ENCODE measurements at regions not wholly inside any gene's neighbourhood (a gene's known extent, or its start where the extent isn't known, plus 50 kb on each side); places are given as distances from the start of the nearest gene placed in this dataset.

GRCh38 chr16:86726340-86726739 is 148.0 kb downstream of the FOXL1 start:
- 86 to 93% methylated on average over 5 of the region's 5 CpGs for WGBS, 2 experiments
- no peak overlapping the region for H3K4me3 ChIP-seq (ENCODE audit: insufficient read depth, low read depth, low read length)
- H3K36me3 ChIP-seq (ENCODE audit: control insufficient read depth, insufficient read depth, low read length): no peaks in the 10 kb centered on the region
- peaks cover 4% of the 10 kb centered on the region for H3K4me1 ChIP-seq (ENCODE audit: control insufficient read depth, insufficient read depth, low read length)
- H3K27me3 ChIP-seq (ENCODE audit: control insufficient read depth, insufficient read depth, low read length, poor library complexity, severe bottlenecking): peaks cover 3% of the 10 kb centered on the region
- H3K27ac ChIP-seq (ENCODE audit: insufficient read depth, low read depth, low read length, poor library complexity, severe bottlenecking): no peak overlapping the region
- H3K9me3 ChIP-seq (ENCODE audit: control insufficient read depth, low read length): no peaks in the 10 kb centered on the region

GRCh38 chr16:86727131-86727530 is 148.8 kb downstream of the FOXL1 start:
- H3K27me3 ChIP-seq (ENCODE audit: control insufficient read depth, insufficient read depth, low read length, poor library complexity, severe bottlenecking): peaks cover 10% of the 10 kb centered on the region
- no peak overlapping the region for H3K4me3 ChIP-seq (ENCODE audit: insufficient read depth, low read depth, low read length)
- H3K9me3 ChIP-seq (ENCODE audit: control insufficient read depth, low read length): no peaks in the 10 kb centered on the region
- no peak overlapping the region for H3K27ac ChIP-seq (ENCODE audit: insufficient read depth, low read depth, low read length, poor library complexity, severe bottlenecking)
- H3K4me1 ChIP-seq (ENCODE audit: control insufficient read depth, insufficient read depth, low read length): peaks cover 4% of the 10 kb centered on the region
- no peaks in the 10 kb centered on the region for H3K36me3 ChIP-seq (ENCODE audit: control insufficient read depth, insufficient read depth, low read length)
- WGBS, 2 experiments: 87 to 88% methylated on average over 6 to 7 of the region's 7 CpGs

- H3K4me1 ChIP-seq (ENCODE audit: control insufficient read depth, insufficient read depth, low read length): peaks cover 7% of the 10 kb centered on the region
- H3K4me3 ChIP-seq (ENCODE audit: insufficient read depth, low read depth, low read length): no peak overlapping the region
- no peaks in the 10 kb centered on the region for H3K36me3 ChIP-seq (ENCODE audit: control insufficient read depth, insufficient read depth, low read length)
- no peaks in the 10 kb centered on the region for H3K9me3 ChIP-seq (ENCODE audit: control insufficient read depth, low read length)
- peaks cover 15% of the 10 kb centered on the region for H3K27me3 ChIP-seq (ENCODE audit: control insufficient read depth, insufficient read depth, low read length, poor library complexity, severe bottlenecking)
- no peak overlapping the region for H3K27ac ChIP-seq (ENCODE audit: insufficient read depth, low read depth, low read length, poor library complexity, severe bottlenecking)
- WGBS, 2 experiments: 90 to 96% methylated on average over 4 of the region's 4 CpGs
Measured at GRCh38 chr16:86727632-86728031, 149.3 kb downstream of the FOXL1 start.

- Histone ChIP-seq H3K27ac (ENCODE audit: insufficient read depth, low read depth, low read length, poor library complexity, severe bottlenecking) (no peak overlapping the region), H3K36me3 (ENCODE audit: control insufficient read depth, insufficient read depth, low read length) (no peaks in the 10 kb centered on the region), H3K4me1 (ENCODE audit: control insufficient read depth, insufficient read depth, low read length) (peaks cover 27% of the 10 kb centered on the region), H3K27me3 (ENCODE audit: control insufficient read depth, insufficient read depth, low read length, poor library complexity, severe bottlenecking) (peaks cover 36% of the 10 kb centered on the region), H3K4me3 (ENCODE audit: insufficient read depth, low read depth, low read length) (no peak overlapping the region), H3K9me3 (ENCODE audit: control insufficient read depth, low read length) (no peaks in the 10 kb centered on the region)
- 92 to 93% methylated on average over 8 of the region's 8 CpGs for WGBS, 2 experiments
Measured at GRCh38 chr16:86729686-86730085, 151.3 kb downstream of the FOXL1 start.

- 92 to 93% methylated on average over 5 of the region's 5 CpGs for WGBS, 2 experiments
- H3K36me3 ChIP-seq (ENCODE audit: control insufficient read depth, insufficient read depth, low read length): no peaks in the 10 kb centered on the region
- H3K4me3 ChIP-seq (ENCODE audit: insufficient read depth, low read depth, low read length): no peak overlapping the region
- no peak overlapping the region for H3K27ac ChIP-seq (ENCODE audit: insufficient read depth, low read depth, low read length, poor library complexity, severe bottlenecking)
- H3K4me1 ChIP-seq (ENCODE audit: control insufficient read depth, insufficient read depth, low read length): peaks cover 30% of the 10 kb centered on the region
- H3K27me3 ChIP-seq (ENCODE audit: control insufficient read depth, insufficient read depth, low read length, poor library complexity, severe bottlenecking): peaks cover 37% of the 10 kb centered on the region
- no peaks in the 10 kb centered on the region for H3K9me3 ChIP-seq (ENCODE audit: control insufficient read depth, low read length)
Measured at GRCh38 chr16:86730086-86730485, 151.7 kb downstream of the FOXL1 start.

- H3K4me1 ChIP-seq (ENCODE audit: control insufficient read depth, insufficient read depth, low read length): peaks cover 31% of the 10 kb centered on the region
- H3K27me3 ChIP-seq (ENCODE audit: control insufficient read depth, insufficient read depth, low read length, poor library complexity, severe bottlenecking): peaks cover 37% of the 10 kb centered on the region
- no peaks in the 10 kb centered on the region for H3K9me3 ChIP-seq (ENCODE audit: control insufficient read depth, low read length)
- H3K4me3 ChIP-seq (ENCODE audit: insufficient read depth, low read depth, low read length): no peak overlapping the region
- H3K36me3 ChIP-seq (ENCODE audit: control insufficient read depth, insufficient read depth, low read length): no peaks in the 10 kb centered on the region
- WGBS, 2 experiments: 65 to 70% methylated on average over 12 of the region's 12 CpGs
- no peak overlapping the region for H3K27ac ChIP-seq (ENCODE audit: insufficient read depth, low read depth, low read length, poor library complexity, severe bottlenecking)
Measured at GRCh38 chr16:86730597-86730996, 152.2 kb downstream of the FOXL1 start.

- 23 to 26% methylated on average over 28 of the region's 28 CpGs for WGBS, 2 experiments
- Histone ChIP-seq H3K4me1 (ENCODE audit: control insufficient read depth, insufficient read depth, low read length) (peaks cover 31% of the 10 kb centered on the region), H3K27ac (ENCODE audit: insufficient read depth, low read depth, low read length, poor library complexity, severe bottlenecking) (no peak overlapping the region), H3K27me3 (ENCODE audit: control insufficient read depth, insufficient read depth, low read length, poor library complexity, severe bottlenecking) (peaks cover 37% of the 10 kb centered on the region), H3K9me3 (ENCODE audit: control insufficient read depth, low read length) (no peaks in the 10 kb centered on the region), H3K4me3 (ENCODE audit: insufficient read depth, low read depth, low read length) (no peak overlapping the region), H3K36me3 (ENCODE audit: control insufficient read depth, insufficient read depth, low read length) (no peaks in the 10 kb centered on the region)
Measured at GRCh38 chr16:86732621-86733295, 154.4 kb downstream of the FOXL1 start.

GRCh38 chr16:86733546-86734254 is 155.4 kb downstream of the FOXL1 start:
- Histone ChIP-seq H3K36me3 (ENCODE audit: control insufficient read depth, insufficient read depth, low read length) (no peaks in the 10 kb centered on the region), H3K27ac (ENCODE audit: insufficient read depth, low read depth, low read length, poor library complexity, severe bottlenecking) (no peak overlapping the region), H3K4me3 (ENCODE audit: insufficient read depth, low read depth, low read length) (peak overlapping the region; percentile 7), H3K27me3 (ENCODE audit: control insufficient read depth, insufficient read depth, low read length, poor library complexity, severe bottlenecking) (peaks cover 37% of the 10 kb centered on the region), H3K4me1 (ENCODE audit: control insufficient read depth, insufficient read depth, low read length) (peaks cover 31% of the 10 kb centered on the region), H3K9me3 (ENCODE audit: control insufficient read depth, low read length) (no peaks in the 10 kb centered on the region)
- WGBS, 2 experiments: 23 to 24% methylated on average over 27 of the region's 27 CpGs

GRCh38 chr16:86734543-86735460 is 156.5 kb downstream of the FOXL1 start:
- no peaks in the 10 kb centered on the region for H3K9me3 ChIP-seq (ENCODE audit: control insufficient read depth, low read length)
- peaks cover 31% of the 10 kb centered on the region for H3K4me1 ChIP-seq (ENCODE audit: control insufficient read depth, insufficient read depth, low read length)
- no peak overlapping the region for H3K4me3 ChIP-seq (ENCODE audit: insufficient read depth, low read depth, low read length)
- H3K36me3 ChIP-seq (ENCODE audit: control insufficient read depth, insufficient read depth, low read length): no peaks in the 10 kb centered on the region
- no peak overlapping the region for H3K27ac ChIP-seq (ENCODE audit: insufficient read depth, low read depth, low read length, poor library complexity, severe bottlenecking)
- WGBS, 2 experiments: 64 to 65% methylated on average over 20 to 24 of the region's 24 CpGs
- peaks cover 37% of the 10 kb centered on the region for H3K27me3 ChIP-seq (ENCODE audit: control insufficient read depth, insufficient read depth, low read length, poor library complexity, severe bottlenecking)

- Histone ChIP-seq H3K27me3 (ENCODE audit: control insufficient read depth, insufficient read depth, low read length, poor library complexity, severe bottlenecking) (peaks cover 39% of the 10 kb centered on the region), H3K36me3 (ENCODE audit: control insufficient read depth, insufficient read depth, low read length) (no peaks in the 10 kb centered on the region), H3K9me3 (ENCODE audit: control insufficient read depth, low read length) (no peaks in the 10 kb centered on the region), H3K4me3 (ENCODE audit: insufficient read depth, low read depth, low read length) (no peak overlapping the region), H3K27ac (ENCODE audit: insufficient read depth, low read depth, low read length, poor library complexity, severe bottlenecking) (no peak overlapping the region), H3K4me1 (ENCODE audit: control insufficient read depth, insufficient read depth, low read length) (peaks cover 27% of the 10 kb centered on the region)
- WGBS, 2 experiments: 66 to 84% methylated on average over 2 of the region's 2 CpGs
Measured at GRCh38 chr16:86735727-86736126, 157.4 kb downstream of the FOXL1 start.
